Prostate gland (tissue), 2 donors: ENCODE measurements at regions not wholly inside any gene's neighbourhood (a gene's known extent, or its start where the extent isn't known, plus 50 kb on each side); places are given as distances from the start of the nearest gene placed in this dataset.

Experiments used
- CTCF ChIP-seq, 4 experiments: fragments of 200-600 bp in 2 of 4; fragments of 450-650 bp in 2 of 4; sonication (generic) in 2 of 4; IDR thresholded peaks; 1 replicate in 3 of 4; 2 replicates in 1 of 4; pipeline ENCODE4 v1.5.1; 2016 to 2019; ENCODE audit warnings: antibody characterized with exemption in 4 of 4, mild to moderate bottlenecking in 2 of 4, moderate library complexity in 2 of 4
- POLR2A ChIP-seq: fragments of 450-650 bp; IDR thresholded peaks from one replicate; pipeline ENCODE4 v1.6.1; 2016; ENCODE audit warnings: antibody characterized with exemption, mild to moderate bottlenecking
- POLR2AphosphoS5 ChIP-seq: sonication (generic); formaldehyde crosslinking; IDR thresholded peaks from one replicate; pipeline ENCODE4 v1.6.1; 2017; ENCODE audit warnings: antibody characterized with exemption

GRCh38 chr3:66633402-66634381 is 132.9 kb upstream of the LRIG1 start:
- TF ChIP-seq POLR2A (no peak), CTCF (IDR thresholded peaks at IDR 0.05) (no peak), POLR2AphosphoS5 (no peak)
